T-helper 17 cell (primary cell): ENCODE measurements at regions not wholly inside any gene's neighbourhood (a gene's known extent, or its start where the extent isn't known, plus 50 kb on each side); places are given as distances from the start of the nearest gene placed in this dataset.

Source experiments
- ATAC-seq: fragments of 150-1000 bp; cut with Tn5 transposase; 2 replicates; pipeline ENCODE4 v1.10.0; 2021; ENCODE audit warnings: mild to moderate bottlenecking, moderate library complexity
- DNase-seq, 3 donors: peaks; one replicate each; pipeline versions ENCODE4 v3.0.0 to v3.0.0-alpha.2; 2020 to 2021
- H3K9me3 ChIP-seq: one replicate; pipeline ENCODE4 v1.7.0; 2013; ENCODE audit warnings: low read length, mild to moderate bottlenecking; ENCODE audit not compliant: control insufficient read depth, poor library complexity, severe bottlenecking
- H3K27ac Mint-ChIP-seq: one replicate; pipeline ENCODE4 v1.8.0; 2022; ENCODE audit warnings: mild to moderate bottlenecking, moderate library complexity, mixed read lengths
- H3K27me3 Mint-ChIP-seq: one replicate; pipeline ENCODE4 v1.8.0; 2022; ENCODE audit warnings: mixed read lengths
- H3K36me3 Mint-ChIP-seq: one replicate; pipeline ENCODE4 v1.8.0; 2022; ENCODE audit warnings: low read depth, mixed read lengths
- H3K4me1 Mint-ChIP-seq: one replicate; pipeline ENCODE4 v1.8.0; 2022; ENCODE audit warnings: mild to moderate bottlenecking, mixed read lengths
- H3K4me3 Mint-ChIP-seq: one replicate; pipeline ENCODE4 v1.8.0; 2022; ENCODE audit warnings: mild to moderate bottlenecking, moderate library complexity, mixed read lengths

DNA sequence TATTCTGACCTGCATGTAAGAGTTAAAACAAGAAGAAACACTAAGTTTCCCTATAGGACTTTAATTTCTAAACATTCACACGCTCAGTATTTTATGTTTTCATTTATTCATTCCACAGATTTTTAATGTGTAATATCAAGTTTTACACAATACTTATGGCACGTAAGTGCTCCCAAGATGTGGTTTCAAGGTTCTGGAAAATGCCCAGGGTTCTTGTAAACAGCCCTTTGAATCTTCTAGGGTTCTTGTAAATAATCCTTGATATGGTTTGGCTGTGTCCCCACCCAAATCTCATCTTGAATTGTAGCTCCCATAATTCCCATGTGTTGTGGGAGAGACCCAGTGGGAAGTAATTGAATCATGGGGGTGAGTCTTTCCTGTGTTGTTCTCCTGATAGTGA, 383.0 kb downstream of the TXNL1 start:
- Mint-ChIP-seq H3K27me3 (no peaks in the 10 kb centered on the region), H3K4me3 (no peak overlapping the region), H3K27ac (no peak overlapping the region), H3K4me1 (no peaks in the 10 kb centered on the region), H3K36me3 (no peaks in the 10 kb centered on the region)
- no peak for DNase-seq
- ATAC-seq = no peak
- no peaks in the 10 kb centered on the region for H3K9me3 ChIP-seq

DNA sequence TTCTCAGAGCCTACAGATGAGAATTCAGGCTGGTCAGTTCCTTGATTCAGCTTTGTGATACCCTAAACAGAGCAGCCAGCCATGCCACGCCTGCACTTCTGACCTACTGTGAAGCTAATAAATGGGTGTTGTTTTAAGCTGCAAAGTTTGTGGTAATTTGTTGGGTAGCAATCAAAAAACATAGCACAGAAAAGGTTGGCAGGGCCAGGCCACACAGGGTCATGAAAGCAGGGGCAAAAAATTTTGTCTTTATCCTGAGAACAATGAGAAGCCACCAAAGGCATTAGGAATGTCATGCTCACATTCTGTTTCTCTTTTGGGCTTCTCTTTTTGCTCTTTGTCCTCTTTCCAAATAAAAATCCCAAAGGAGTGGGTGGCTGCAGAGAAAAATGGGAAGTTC, 385.9 kb downstream of the TXNL1 start:
- ATAC-seq (no peak), DNase-seq (no peak)
- Mint-ChIP-seq H3K27ac (no peak overlapping the region), H3K4me3 (no peak overlapping the region), H3K4me1 (no peaks in the 10 kb centered on the region), H3K36me3 (no peaks in the 10 kb centered on the region), H3K27me3 (no peaks in the 10 kb centered on the region)
- H3K9me3 ChIP-seq = no peaks in the 10 kb centered on the region

GRCh38 chr18:56248610-56249235, 389.7 kb downstream of the TXNL1 start:
- H3K4me3 Mint-ChIP-seq = no peak overlapping the region
- peak; percentile 39 for ATAC-seq
- no peak overlapping the region for H3K27ac Mint-ChIP-seq

GRCh38 chr18:56246916-56247315, 391.5 kb downstream of the TXNL1 start:
- H3K4me3 Mint-ChIP-seq = no peak overlapping the region
- no peak for ATAC-seq
- no peaks in the 10 kb centered on the region for H3K27me3 Mint-ChIP-seq
- no peaks in the 10 kb centered on the region for H3K9me3 ChIP-seq
- DNase-seq = no peak
- H3K27ac Mint-ChIP-seq = no peak overlapping the region
- no peaks in the 10 kb centered on the region for H3K4me1 Mint-ChIP-seq
- no peaks in the 10 kb centered on the region for H3K36me3 Mint-ChIP-seq

More at GRCh38 chr18:56248610-56249235, 389.7 kb downstream of the TXNL1 start:
- H3K27me3 Mint-ChIP-seq = no peaks in the 10 kb centered on the region
- H3K4me1 Mint-ChIP-seq = no peaks in the 10 kb centered on the region
- no peaks in the 10 kb centered on the region for H3K9me3 ChIP-seq
- DNase-seq = no peak
- H3K36me3 Mint-ChIP-seq = no peaks in the 10 kb centered on the region

DNA sequence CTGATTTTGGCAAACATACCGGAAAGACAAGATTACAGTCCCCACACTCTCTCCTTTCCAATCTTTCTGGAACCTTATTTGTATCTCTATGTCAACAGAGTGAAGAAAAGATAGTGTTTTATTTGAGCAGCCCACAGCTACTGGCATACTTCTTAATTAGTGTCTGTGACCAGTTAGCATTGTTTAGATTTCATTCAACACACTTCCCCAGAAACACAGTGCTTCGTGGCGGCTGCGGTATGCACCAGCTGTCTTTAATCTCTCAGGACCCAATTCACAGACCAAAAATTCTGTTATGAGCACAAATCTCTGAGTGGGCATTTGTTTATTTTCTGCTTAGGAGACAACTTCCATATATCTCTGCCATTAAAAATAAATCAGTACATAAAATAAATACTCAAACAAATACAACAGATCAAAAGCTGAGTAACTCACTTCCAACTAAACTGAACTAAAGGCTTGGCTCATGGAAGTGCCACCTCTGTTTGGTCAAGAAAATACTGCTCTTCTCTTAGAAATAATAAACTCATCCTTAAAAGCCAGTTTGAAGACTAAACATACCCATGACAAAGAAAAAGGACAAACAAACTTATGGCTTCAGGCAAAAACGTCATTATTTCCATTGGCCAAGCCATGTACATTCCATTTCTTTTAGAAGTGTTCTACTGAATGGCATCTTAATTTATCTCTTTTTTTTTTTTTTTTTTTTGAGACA, 392.4 kb downstream of the TXNL1 start:
- H3K4me3 Mint-ChIP-seq = no peak overlapping the region
- H3K36me3 Mint-ChIP-seq = no peaks in the 10 kb centered on the region
- H3K27me3 Mint-ChIP-seq = no peaks in the 10 kb centered on the region
- H3K27ac Mint-ChIP-seq = no peak overlapping the region
- DNase-seq (no peak), ATAC-seq (no peak)
- H3K9me3 ChIP-seq = no peaks in the 10 kb centered on the region
- H3K4me1 Mint-ChIP-seq = no peaks in the 10 kb centered on the region

- Mint-ChIP-seq H3K4me1 (no peaks in the 10 kb centered on the region), H3K27ac (no peak overlapping the region), H3K27me3 (no peaks in the 10 kb centered on the region), H3K4me3 (no peak overlapping the region), H3K36me3 (no peaks in the 10 kb centered on the region)
- ATAC-seq (no peak), DNase-seq (no peak)
- H3K9me3 ChIP-seq = no peaks in the 10 kb centered on the region
Measured at GRCh38 chr18:56240405-56240804, 398.0 kb downstream of the TXNL1 start.

- no peaks in the 10 kb centered on the region for H3K9me3 ChIP-seq
- H3K27me3 Mint-ChIP-seq = no peaks in the 10 kb centered on the region
- DNase-seq (no peak), ATAC-seq (no peak)
- H3K4me1 Mint-ChIP-seq = no peaks in the 10 kb centered on the region
- no peak overlapping the region for H3K4me3 Mint-ChIP-seq
- no peak overlapping the region for H3K27ac Mint-ChIP-seq
- H3K36me3 Mint-ChIP-seq = no peaks in the 10 kb centered on the region
Measured at GRCh38 chr18:56238576-56238975, 399.8 kb downstream of the TXNL1 start.

GRCh38 chr18:56235481-56236013, 402.8 kb downstream of the TXNL1 start:
- no peaks in the 10 kb centered on the region for H3K36me3 Mint-ChIP-seq
- DNase-seq = no peak
- H3K27ac Mint-ChIP-seq = no peak overlapping the region
- ATAC-seq = peak; percentile 59
- H3K4me3 Mint-ChIP-seq = no peak overlapping the region
- no peaks in the 10 kb centered on the region for H3K27me3 Mint-ChIP-seq
- no peaks in the 10 kb centered on the region for H3K4me1 Mint-ChIP-seq
- no peaks in the 10 kb centered on the region for H3K9me3 ChIP-seq

DNA sequence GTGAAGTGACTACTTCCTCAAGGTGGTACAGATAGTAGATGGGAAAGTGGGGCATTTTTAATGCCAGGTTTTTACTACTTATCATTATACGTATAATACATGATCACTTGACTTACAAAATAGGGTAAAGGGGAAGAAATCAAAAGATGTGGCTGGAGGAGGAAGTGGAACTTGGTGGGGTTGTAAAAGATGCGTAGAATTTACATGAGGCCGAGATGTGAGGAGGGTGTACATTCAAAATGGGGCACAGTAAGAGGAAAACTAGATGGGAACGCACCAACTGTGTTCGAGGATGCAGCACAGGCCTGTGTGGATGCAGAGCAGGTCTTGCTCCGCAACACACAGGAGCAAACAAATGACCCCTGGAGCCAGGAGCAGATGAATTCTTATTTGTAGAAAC, 403.3 kb downstream of the TXNL1 start:
- Mint-ChIP-seq H3K4me1 (no peaks in the 10 kb centered on the region), H3K4me3 (no peak overlapping the region), H3K36me3 (no peaks in the 10 kb centered on the region), H3K27ac (no peak overlapping the region), H3K27me3 (no peaks in the 10 kb centered on the region)
- ATAC-seq = no peak
- DNase-seq = no peak
- H3K9me3 ChIP-seq = no peaks in the 10 kb centered on the region

- Mint-ChIP-seq H3K27me3 (no peaks in the 10 kb centered on the region), H3K36me3 (no peaks in the 10 kb centered on the region), H3K27ac (no peak overlapping the region), H3K4me1 (no peaks in the 10 kb centered on the region), H3K4me3 (no peak overlapping the region)
- ATAC-seq (no peak), DNase-seq (no peak)
- H3K9me3 ChIP-seq = no peaks in the 10 kb centered on the region
Measured at GRCh38 chr18:56233595-56233994, 404.8 kb downstream of the TXNL1 start.

- H3K9me3 ChIP-seq = no peaks in the 10 kb centered on the region
- no peaks in the 10 kb centered on the region for H3K27me3 Mint-ChIP-seq
- H3K4me1 Mint-ChIP-seq = no peaks in the 10 kb centered on the region
- DNase-seq = no peak
- ATAC-seq = no peak
- H3K36me3 Mint-ChIP-seq = no peaks in the 10 kb centered on the region
- H3K4me3 Mint-ChIP-seq = no peak overlapping the region
- no peak overlapping the region for H3K27ac Mint-ChIP-seq
Measured at GRCh38 chr18:56226025-56226424, 412.4 kb downstream of the TXNL1 start.

GRCh38 chr18:56224669-56225561, 413.5 kb downstream of the TXNL1 start:
- Mint-ChIP-seq H3K4me1 (no peaks in the 10 kb centered on the region), H3K27me3 (no peaks in the 10 kb centered on the region)

More at GRCh38 chr18:56224669-56225561, 413.5 kb downstream of the TXNL1 start:
- no peak overlapping the region for H3K27ac Mint-ChIP-seq
- H3K9me3 ChIP-seq = no peaks in the 10 kb centered on the region
- ATAC-seq (no peak), DNase-seq (no peak)
- no peaks in the 10 kb centered on the region for H3K36me3 Mint-ChIP-seq
- H3K4me3 Mint-ChIP-seq = no peak overlapping the region
